H1 (cell line): ENCODE measurements at regions not wholly inside any gene's neighbourhood (a gene's known extent, or its start where the extent isn't known, plus 50 kb on each side); places are given as distances from the start of the nearest gene placed in this dataset.

Source experiments
- BCL11A ChIP-seq, 2 experiments: IDR thresholded peaks; one replicate each; pipeline ENCODE4 v1.6.1; 2011; ENCODE audit warnings: low read depth in 2 of 2, low read length in 2 of 2, mild to moderate bottlenecking in 2 of 2
- CEBPB ChIP-seq: IDR thresholded peaks from 2 replicates; pipeline ENCODE4 v1.6.1; 2012; ENCODE audit warnings: low read depth, low read length
- CTCF ChIP-seq, 3 experiments: IDR thresholded peaks; 1 replicate in 2 of 3; 2 replicates in 1 of 3; pipeline versions ENCODE4 v1.5.1 to v1.6.1; 2011; ENCODE audit warnings: low read length in 3 of 3, mild to moderate bottlenecking in 3 of 3, inconsistent platforms in 2 of 3, low read depth in 1 of 3, moderate library complexity in 1 of 3; ENCODE audit not compliant: insufficient read depth in 1 of 3; ENCODE audit errors: control extremely low read depth in 1 of 3
- EP300 ChIP-seq, 2 experiments: IDR thresholded peaks; 1 replicate in 1 of 2; 2 replicates in 1 of 2; pipeline ENCODE4 v1.6.1; 2011 to 2012; ENCODE audit warnings: low read depth in 2 of 2, low read length in 2 of 2, mild to moderate bottlenecking in 2 of 2, borderline replicate concordance in 1 of 2, inconsistent platforms in 1 of 2, moderate library complexity in 1 of 2
- EZH2 ChIP-seq: fragments of 200-600 bp; sonication (generic); IDR thresholded peaks from 2 replicates; pipeline ENCODE4 v1.7.1; 2012; ENCODE audit warnings: low read depth, mild to moderate bottlenecking, moderate library complexity, low read length, inconsistent platforms; ENCODE audit not compliant: severe bottlenecking
- GABPA ChIP-seq: IDR thresholded peaks from 2 replicates; pipeline ENCODE4 v1.6.1; 2011; ENCODE audit warnings: mild to moderate bottlenecking, low read length, moderate library complexity, borderline replicate concordance; ENCODE audit not compliant: insufficient read depth
- PHF8 ChIP-seq: fragments of 200-600 bp; sonication (generic); conservative IDR thresholded peaks from 2 replicates; pipeline ENCODE4 v1.7.1; 2012; ENCODE audit warnings: low read depth, mild to moderate bottlenecking, inconsistent platforms, low read length, moderate library complexity
- RAD21 ChIP-seq, 2 experiments: IDR thresholded peaks in 1 of 2; conservative IDR thresholded peaks in 1 of 2; 2 replicates each; pipeline ENCODE4 v1.6.1; 2011; ENCODE audit warnings: low read depth in 2 of 2, low read length in 2 of 2, improper control_type of control experiment in 1 of 2, inconsistent platforms in 1 of 2, mild to moderate bottlenecking in 1 of 2, moderate library complexity in 1 of 2
- RFX5 ChIP-seq: IDR thresholded peaks from 2 replicates; pipeline ENCODE4 v1.6.1; 2011; ENCODE audit warnings: low read depth, low read length, improper control_type of control experiment, borderline replicate concordance
- SP1 ChIP-seq: IDR thresholded peaks from 2 replicates; pipeline ENCODE4 v1.6.1; 2011; ENCODE audit warnings: low read depth, low read length
- TEAD4 ChIP-seq: IDR thresholded peaks from 2 replicates; pipeline ENCODE4 v1.6.1; 2012; ENCODE audit warnings: low read depth, low read length, inconsistent platforms, mixed read lengths
- ZNF274 ChIP-seq: IDR thresholded peaks from 2 replicates; pipeline ENCODE4 v1.7.0; 2012; ENCODE audit warnings: low read length, borderline replicate concordance; ENCODE audit errors: extremely low read depth
- TF ChIP-seq, protein P1 (sequence below): IDR thresholded peaks from 2 replicates; pipeline ENCODE4 v1.6.1; 2011; ENCODE audit warnings: low read length, improper control_type of control experiment

DNA sequence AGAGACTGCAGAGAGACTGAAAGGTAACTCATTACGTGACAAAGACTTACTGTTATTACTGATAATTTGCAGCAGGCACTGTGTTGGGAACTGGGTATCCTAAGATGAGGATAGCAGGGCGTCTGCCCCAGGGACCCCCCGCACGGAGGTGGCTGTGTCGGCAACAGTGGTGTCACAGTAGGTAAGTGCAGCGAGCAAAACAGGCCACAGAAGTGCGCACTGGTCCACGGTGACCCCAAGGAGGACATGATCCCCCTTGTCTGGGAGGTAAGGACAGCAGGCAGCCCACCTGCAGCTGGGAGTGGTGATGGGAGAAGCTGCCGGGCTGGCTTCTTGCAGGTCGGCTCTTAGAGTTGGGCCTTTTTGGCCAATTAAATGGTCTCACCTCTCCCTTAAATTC lies 82.9 kb downstream of the FAM43A start:
- no peak for TF ChIP-seq RAD21 (IDR thresholded peaks at IDR 0.05 in 1 of 2, conservative IDR thresholded peaks at IDR 0.05 in 1 of 2; ENCODE audit: low read depth in 2 of 2, low read length in 2 of 2)
- no peak for TF ChIP-seq GABPA
- TF ChIP-seq, protein P1, sequence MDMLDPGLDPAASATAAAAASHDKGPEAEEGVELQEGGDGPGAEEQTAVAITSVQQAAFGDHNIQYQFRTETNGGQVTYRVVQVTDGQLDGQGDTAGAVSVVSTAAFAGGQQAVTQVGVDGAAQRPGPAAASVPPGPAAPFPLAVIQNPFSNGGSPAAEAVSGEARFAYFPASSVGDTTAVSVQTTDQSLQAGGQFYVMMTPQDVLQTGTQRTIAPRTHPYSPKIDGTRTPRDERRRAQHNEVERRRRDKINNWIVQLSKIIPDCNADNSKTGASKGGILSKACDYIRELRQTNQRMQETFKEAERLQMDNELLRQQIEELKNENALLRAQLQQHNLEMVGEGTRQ = no peak
- TF ChIP-seq EZH2 = no peak
- TF ChIP-seq RFX5 = no peak
- no peak for TF ChIP-seq ZNF274
- TF ChIP-seq BCL11A (IDR thresholded peaks at IDR 0.05; ENCODE audit: low read depth in 2 of 2, low read length in 2 of 2) = no peak
- TF ChIP-seq CTCF (IDR thresholded peaks at IDR 0.05; ENCODE audit: control extremely low read depth in 1 of 3, insufficient read depth in 1 of 3, low read depth in 1 of 3, low read length in 3 of 3) = no peak
- no peak for TF ChIP-seq CEBPB
- no peak for TF ChIP-seq PHF8
- no peak for TF ChIP-seq SP1
- TF ChIP-seq TEAD4 = no peak
- no peak for TF ChIP-seq EP300 (IDR thresholded peaks at IDR 0.05; ENCODE audit: borderline replicate concordance in 1 of 2, low read depth in 2 of 2, low read length in 2 of 2)
